NCI-H128 (cell line): ENCODE measurements at regions not wholly inside any gene's neighbourhood (a gene's known extent, or its start where the extent isn't known, plus 50 kb on each side); places are given as distances from the start of the nearest gene placed in this dataset.

Experiments used
- DNase-seq: peaks from one replicate; lab custom pipeline; 2025; ENCODE audit not compliant: unreplicated experiment; lab: John Stamatoyannopoulos, UW

GRCh38 chr4:14729282-14730000, 272.8 kb upstream of the CPEB2 start:
- no peak for DNase-seq

- no peak for DNase-seq
Observed at GRCh38 chr4:14742054-14742453, 260.2 kb upstream of the CPEB2 start.

GRCh38 chr4:14743172-14743571, 259.1 kb upstream of the CPEB2 start:
- no peak for DNase-seq

- DNase-seq: no peak
Observed at GRCh38 chr4:14743601-14744000, 258.7 kb upstream of the CPEB2 start.

GRCh38 chr4:14744346-14744745, 257.9 kb upstream of the CPEB2 start:
- DNase-seq: no peak

GRCh38 chr4:14749910-14750309, 252.4 kb upstream of the CPEB2 start:
- DNase-seq: no peak

- no peak for DNase-seq
Observed at GRCh38 chr4:14752341-14753046, 249.8 kb upstream of the CPEB2 start.

GRCh38 chr4:14767142-14767541, 235.1 kb upstream of the CPEB2 start:
- DNase-seq: no peak

- no peak for DNase-seq
Observed at GRCh38 chr4:14768449-14768848, 233.8 kb upstream of the CPEB2 start.

- DNase-seq: no peak
Observed at GRCh38 chr4:14769993-14770392, 232.3 kb upstream of the CPEB2 start.

- no peak for DNase-seq
Observed at GRCh38 chr4:14771094-14771493, 231.2 kb upstream of the CPEB2 start.

- DNase-seq: no peak
Observed at GRCh38 chr4:14771504-14772175, 230.6 kb upstream of the CPEB2 start.

- DNase-seq: no peak
Observed at GRCh38 chr4:14772388-14772787, 229.9 kb upstream of the CPEB2 start.

GRCh38 chr4:14783011-14783877, 219.0 kb upstream of the CPEB2 start:
- no peak for DNase-seq

- DNase-seq: no peak
Observed at GRCh38 chr4:14787221-14787620, 215.1 kb upstream of the CPEB2 start.

- DNase-seq: no peak
Observed at GRCh38 chr4:14787894-14788293, 214.4 kb upstream of the CPEB2 start.

GRCh38 chr4:14790494-14790893, 211.8 kb upstream of the CPEB2 start:
- no peak for DNase-seq

GRCh38 chr4:14792702-14793227, 209.5 kb upstream of the CPEB2 start:
- DNase-seq: no peak

GRCh38 chr4:14800977-14801376, 201.3 kb upstream of the CPEB2 start:
- no peak for DNase-seq

- DNase-seq: no peak
Observed at GRCh38 chr4:14802596-14802995, 199.7 kb upstream of the CPEB2 start.

GRCh38 chr4:14807856-14808255, 194.4 kb upstream of the CPEB2 start:
- no peak for DNase-seq
